Spinal cord (tissue), 9 donors: ENCODE measurements at regions not wholly inside any gene's neighbourhood (a gene's known extent, or its start where the extent isn't known, plus 50 kb on each side); places are given as distances from the start of the nearest gene placed in this dataset.

ENCODE experiments used
- DNase-seq, 6 donors: peaks; one replicate each; pipeline versions ENCODE4 v3.0.0 to v3.0.0-alpha.2; 2013 to 2015; ENCODE audit warnings: low spot score in 6 of 6, low read depth in 4 of 6
- H3K27ac ChIP-seq: one replicate; pipeline ENCODE4 v1.5.1; 2013; ENCODE audit warnings: low read depth, low read length, control low read depth
- H3K27me3 ChIP-seq: one replicate; pipeline ENCODE4 v1.6.1; 2013; ENCODE audit warnings: low read length; ENCODE audit not compliant: control insufficient read depth, insufficient read depth
- H3K36me3 ChIP-seq: one replicate; pipeline ENCODE4 v1.6.1; 2013; ENCODE audit warnings: low read length; ENCODE audit not compliant: control insufficient read depth, insufficient read depth
- H3K4me1 ChIP-seq: one replicate; pipeline ENCODE4 v1.6.1; 2013; ENCODE audit warnings: low read length; ENCODE audit not compliant: control insufficient read depth, insufficient read depth
- H3K4me3 ChIP-seq: one replicate; pipeline ENCODE4 v1.5.1; 2013; ENCODE audit warnings: low read depth, low read length, control low read depth
- H3K9me3 ChIP-seq: one replicate; pipeline ENCODE4 v1.6.1; 2013; ENCODE audit warnings: low read length; ENCODE audit not compliant: control insufficient read depth, insufficient read depth
- WGBS: methylation state at CpG from one replicate; pipeline ENCODE4 v1.1.5; 2013; ENCODE audit warnings: missing lambda C conversion rate; ENCODE audit not compliant: insufficient coverage; 5-methylcytosine and 5-hydroxymethylcytosine counted together
- donor health status: healthy.

DNA sequence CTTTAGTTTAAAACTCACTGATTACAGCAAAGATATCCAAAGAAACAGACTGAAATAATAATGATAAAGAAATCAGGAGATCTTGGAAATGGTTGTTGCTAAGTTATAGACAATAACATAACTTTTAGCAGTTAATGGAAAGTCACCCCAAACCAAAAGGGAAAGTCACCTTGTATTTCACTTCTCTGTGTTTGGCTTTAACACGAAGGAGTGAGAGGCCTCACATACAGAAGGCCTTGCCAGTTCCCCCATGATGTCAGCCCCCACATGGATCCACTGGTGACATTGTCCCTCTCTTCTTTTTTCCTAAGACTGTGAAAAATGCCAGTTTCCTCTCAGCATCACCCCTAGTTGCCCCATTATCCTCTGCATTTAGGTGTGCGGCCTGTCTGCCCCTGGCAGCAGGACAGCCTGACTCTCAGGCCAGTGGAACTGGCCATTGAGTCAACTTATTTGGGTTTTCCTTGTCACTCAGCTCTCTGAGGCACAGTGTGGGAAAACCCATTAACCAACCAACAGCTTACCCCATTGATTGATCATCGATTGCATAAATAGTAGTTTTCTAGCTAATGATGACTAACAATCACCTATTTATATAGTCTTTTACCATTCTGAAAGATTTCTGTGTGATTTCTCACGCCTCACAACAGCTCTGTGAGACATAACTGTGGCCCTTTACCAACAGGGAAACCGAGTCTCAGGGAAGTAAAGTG, 308.1 kb downstream of the PTTG2 start:
- H3K27ac ChIP-seq: no peak overlapping the region
- no peak for DNase-seq

DNA sequence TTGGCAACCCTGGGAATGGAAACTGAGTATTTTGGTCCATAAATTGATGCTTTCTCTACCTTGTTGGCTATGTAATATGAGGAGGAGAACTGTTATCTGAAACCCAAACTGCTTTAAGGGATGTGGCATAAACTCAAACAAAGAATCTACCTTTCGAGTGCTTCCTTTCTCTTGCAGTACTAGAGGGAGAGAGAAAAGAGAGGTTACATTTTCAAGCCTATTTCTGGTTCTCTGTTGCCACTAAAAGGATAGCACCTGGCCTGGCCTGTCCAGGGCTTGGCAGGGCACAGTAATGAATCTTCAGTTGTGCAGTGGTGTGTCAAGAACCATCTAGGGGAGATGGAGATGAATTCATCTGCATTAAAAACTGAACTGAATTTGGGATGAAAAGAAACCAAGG, 308.6 kb downstream of the PTTG2 start:
- no CpG with 5 or more reads among the region's 1 CpG for WGBS

More for the DNA sequence above, 308.1 kb downstream of the PTTG2 start:
- Histone ChIP-seq H3K4me3 (no peak overlapping the region), H3K27me3 (no peaks in the 10 kb centered on the region), H3K4me1 (no peaks in the 10 kb centered on the region), H3K36me3 (no peaks in the 10 kb centered on the region), H3K9me3 (no peaks in the 10 kb centered on the region)
- 92% methylated on average over 4 of the region's 5 CpGs for WGBS

GRCh38 chr4:38273407-38273806, 313.2 kb downstream of the PTTG2 start:
- no peaks in the 10 kb centered on the region for H3K4me1 ChIP-seq
- DNase-seq: no peak
- H3K27me3 ChIP-seq: no peaks in the 10 kb centered on the region
- no peaks in the 10 kb centered on the region for H3K36me3 ChIP-seq
- no peak overlapping the region for H3K27ac ChIP-seq
- H3K9me3 ChIP-seq: no peaks in the 10 kb centered on the region
- H3K4me3 ChIP-seq: no peak overlapping the region

More for the DNA sequence above, 308.6 kb downstream of the PTTG2 start:
- DNase-seq: no peak
- H3K27ac ChIP-seq: no peak overlapping the region
- no peak overlapping the region for H3K4me3 ChIP-seq
- H3K4me1 ChIP-seq: no peaks in the 10 kb centered on the region
- no peaks in the 10 kb centered on the region for H3K9me3 ChIP-seq
- no peaks in the 10 kb centered on the region for H3K36me3 ChIP-seq
- no peaks in the 10 kb centered on the region for H3K27me3 ChIP-seq

GRCh38 chr4:38275331-38276100, 315.3 kb downstream of the PTTG2 start:
- H3K9me3 ChIP-seq: no peaks in the 10 kb centered on the region
- H3K27ac ChIP-seq: no peak overlapping the region
- H3K36me3 ChIP-seq: no peaks in the 10 kb centered on the region
- 70% methylated on average over 5 of the region's 5 CpGs for WGBS
- no peaks in the 10 kb centered on the region for H3K27me3 ChIP-seq
- H3K4me3 ChIP-seq: no peak overlapping the region
- no peaks in the 10 kb centered on the region for H3K4me1 ChIP-seq
- no peak for DNase-seq

- Histone ChIP-seq H3K27me3 (no peaks in the 10 kb centered on the region), H3K4me1 (no peaks in the 10 kb centered on the region), H3K36me3 (no peaks in the 10 kb centered on the region), H3K27ac (no peak overlapping the region), H3K9me3 (no peaks in the 10 kb centered on the region), H3K4me3 (no peak overlapping the region)
- WGBS: 67% methylated on average over 4 of the region's 4 CpGs
- no peak for DNase-seq
Measured at GRCh38 chr4:38278255-38278654, 318.1 kb downstream of the PTTG2 start.

DNA sequence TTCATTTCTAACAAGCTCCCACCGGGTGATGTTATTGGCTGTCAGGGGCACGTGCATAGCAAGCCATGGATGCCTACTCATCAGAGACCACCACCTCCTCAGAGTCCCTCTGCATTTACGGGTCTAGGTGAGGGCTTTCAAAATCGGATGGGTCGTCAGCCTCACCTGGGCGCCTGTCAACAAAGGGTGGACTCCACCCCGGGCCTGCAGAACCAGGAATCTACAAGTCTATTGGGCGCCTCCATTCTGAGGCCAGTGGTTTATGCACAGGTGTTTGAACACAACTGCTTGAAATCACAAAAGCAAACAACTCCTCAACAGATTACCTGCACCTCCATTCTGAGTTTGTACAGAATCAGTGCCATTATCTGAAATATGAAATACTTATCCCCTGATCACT, 318.9 kb downstream of the PTTG2 start:
- no peak overlapping the region for H3K4me3 ChIP-seq
- no peaks in the 10 kb centered on the region for H3K9me3 ChIP-seq
- WGBS: 97% methylated on average over 8 of the region's 8 CpGs
- H3K36me3 ChIP-seq: no peaks in the 10 kb centered on the region
- no peaks in the 10 kb centered on the region for H3K4me1 ChIP-seq
- DNase-seq: no peak
- no peak overlapping the region for H3K27ac ChIP-seq
- no peaks in the 10 kb centered on the region for H3K27me3 ChIP-seq

GRCh38 chr4:38279650-38280322, 319.6 kb downstream of the PTTG2 start:
- WGBS: 75% methylated on average over 7 of the region's 9 CpGs
- Histone ChIP-seq H3K27ac (no peak overlapping the region), H3K27me3 (no peaks in the 10 kb centered on the region), H3K4me1 (no peaks in the 10 kb centered on the region), H3K9me3 (no peaks in the 10 kb centered on the region), H3K4me3 (no peak overlapping the region), H3K36me3 (no peaks in the 10 kb centered on the region)
- no peak for DNase-seq

DNA sequence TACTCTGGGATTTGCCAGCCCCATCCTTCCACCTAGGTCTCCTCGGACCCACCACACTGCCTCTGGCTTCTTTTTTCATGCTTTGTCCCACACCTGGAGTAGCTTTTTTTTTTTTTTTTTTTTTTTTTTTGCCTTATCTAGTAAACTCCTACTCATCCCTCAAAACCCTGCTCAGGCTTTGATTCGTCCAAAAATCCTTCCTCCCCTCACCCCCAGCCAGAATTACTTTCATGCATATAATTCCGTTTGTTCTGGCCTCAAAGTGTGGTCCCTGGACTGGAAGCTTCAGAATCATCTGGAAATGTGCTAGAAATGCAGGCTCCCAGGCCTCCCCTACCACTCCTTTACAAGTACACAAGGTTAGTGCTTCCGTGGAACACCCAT, 320.1 kb downstream of the PTTG2 start:
- Histone ChIP-seq H3K36me3 (no peaks in the 10 kb centered on the region), H3K27me3 (peaks cover 4% of the 10 kb centered on the region), H3K4me3 (no peak overlapping the region), H3K4me1 (no peaks in the 10 kb centered on the region), H3K9me3 (no peaks in the 10 kb centered on the region), H3K27ac (no peak overlapping the region)
- no peak for DNase-seq
- 81% methylated on average over 3 of the region's 4 CpGs for WGBS

- Histone ChIP-seq H3K27ac (no peak overlapping the region), H3K27me3 (peaks cover 5% of the 10 kb centered on the region), H3K4me1 (no peaks in the 10 kb centered on the region), H3K4me3 (no peak overlapping the region), H3K9me3 (no peaks in the 10 kb centered on the region), H3K36me3 (no peaks in the 10 kb centered on the region)
- 100% methylated on average over 1 of the region's 2 CpGs for WGBS
- DNase-seq: peak in 1 of 6 donors; percentile 35
Measured at GRCh38 chr4:38281371-38282071, 321.3 kb downstream of the PTTG2 start.
